ENCODE measurements at regions not wholly inside any gene's neighbourhood (a gene's known extent, or its start where the extent isn't known, plus 50 kb on each side); places are given as distances from the start of the nearest gene placed in this dataset.

DNA sequence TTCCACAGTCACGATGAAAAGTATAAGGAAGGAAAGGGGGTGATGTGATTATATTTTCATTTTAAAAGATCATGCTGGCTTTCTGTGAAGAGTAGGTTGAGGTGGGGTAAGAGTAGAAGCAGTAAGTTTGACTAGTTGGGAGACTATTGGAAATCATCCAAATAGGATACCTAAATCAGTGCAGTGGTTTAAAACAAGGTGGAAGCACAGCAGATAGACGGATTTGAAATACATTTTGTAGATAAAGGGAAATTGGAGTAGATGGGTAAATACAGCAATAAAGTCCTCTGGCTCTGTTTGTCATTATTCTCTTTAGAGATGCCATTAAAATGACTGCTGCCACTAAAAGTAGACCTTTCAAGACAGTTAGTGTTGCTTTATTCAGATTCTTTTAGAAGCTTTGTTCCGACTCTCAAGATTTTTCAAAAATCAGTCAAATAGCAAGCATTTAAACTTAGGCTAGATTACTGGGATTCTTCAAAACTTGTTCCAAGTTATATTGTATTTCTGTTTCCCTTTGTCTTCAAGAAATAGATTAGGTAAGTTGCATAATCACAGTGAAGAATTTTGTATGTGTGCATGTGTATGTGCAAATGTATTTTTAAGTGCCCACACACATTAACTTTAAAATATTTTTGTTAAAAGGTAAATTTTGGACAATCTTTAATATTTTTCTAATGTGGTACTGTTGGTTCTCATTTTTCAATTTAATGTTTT lies 61.7 kb upstream of the DTNA start:
- Mint-ChIP-seq H3K4me1 (peaks cover 31% of the 10 kb centered on the region), H3K27me3 (ENCODE audit: insufficient read depth, low read depth, poor library complexity) (peaks cover 2% of the 10 kb centered on the region), H3K4me3 (no peak overlapping the region), H3K9me3 (no peaks in the 10 kb centered on the region), H3K27ac (no peak overlapping the region), H3K36me3 (ENCODE audit: low read depth) (no peaks in the 10 kb centered on the region)
- Histone ChIP-seq H3K4me3 (no peak overlapping the region), H3K27me3 (ENCODE audit: insufficient read depth) (no peaks in the 10 kb centered on the region), H2AFZ (no peak overlapping the region), H3K4me2 (no peak overlapping the region), H3K36me3 (ENCODE audit: insufficient read depth) (no peaks in the 10 kb centered on the region), H3K27ac (ENCODE audit: low read depth) (no peak overlapping the region), H3F3A (replicated peaks; ENCODE audit: low read depth) (no peaks in the 10 kb centered on the region), H4K20me1 (replicated peaks; ENCODE audit: insufficient read depth) (no peaks in the 10 kb centered on the region), H3K4me1 (ENCODE audit: insufficient read depth) (peaks cover 20% of the 10 kb centered on the region), H3K79me2 (replicated peaks; ENCODE audit: insufficient read depth) (no peaks in the 10 kb centered on the region), H3K9me2 (ENCODE audit: insufficient read depth) (no peaks in the 10 kb centered on the region)
- no peak for DNase-seq (ENCODE audit: low spot score)
- TF ChIP-seq EZH2 (IDR thresholded peaks at IDR 0.05; ENCODE audit: low read depth, unreplicated experiment) (no peak), CTCF (conservative IDR thresholded peaks at IDR 0.05; ENCODE audit: low read depth in 2 of 2) (no peak), ZNF114 (CRISPR knock-in tag; IDR thresholded peaks at IDR 0.05) (no peak), JUNB (IDR thresholded peaks at IDR 0.05; ENCODE audit: unreplicated experiment) (no peak), ZNF331 (CRISPR knock-in tag; IDR thresholded peaks at IDR 0.05; ENCODE audit: low read depth) (no peak), CREB1 (CRISPR knock-in tag; IDR thresholded peaks at IDR 0.05; ENCODE audit: low read depth) (no peak), EZH2phosphoT487 (IDR thresholded peaks at IDR 0.05; ENCODE audit: unreplicated experiment) (no peak), NANOG (IDR thresholded peaks at IDR 0.05; ENCODE audit: borderline replicate concordance) (no peak), POLR2AphosphoS5 (IDR thresholded peaks at IDR 0.05; ENCODE audit: low read depth) (no peak), STAT1 (IDR thresholded peaks at IDR 0.05; ENCODE audit: unreplicated experiment) (no peak)
- TF ChIP-seq, protein P1, sequence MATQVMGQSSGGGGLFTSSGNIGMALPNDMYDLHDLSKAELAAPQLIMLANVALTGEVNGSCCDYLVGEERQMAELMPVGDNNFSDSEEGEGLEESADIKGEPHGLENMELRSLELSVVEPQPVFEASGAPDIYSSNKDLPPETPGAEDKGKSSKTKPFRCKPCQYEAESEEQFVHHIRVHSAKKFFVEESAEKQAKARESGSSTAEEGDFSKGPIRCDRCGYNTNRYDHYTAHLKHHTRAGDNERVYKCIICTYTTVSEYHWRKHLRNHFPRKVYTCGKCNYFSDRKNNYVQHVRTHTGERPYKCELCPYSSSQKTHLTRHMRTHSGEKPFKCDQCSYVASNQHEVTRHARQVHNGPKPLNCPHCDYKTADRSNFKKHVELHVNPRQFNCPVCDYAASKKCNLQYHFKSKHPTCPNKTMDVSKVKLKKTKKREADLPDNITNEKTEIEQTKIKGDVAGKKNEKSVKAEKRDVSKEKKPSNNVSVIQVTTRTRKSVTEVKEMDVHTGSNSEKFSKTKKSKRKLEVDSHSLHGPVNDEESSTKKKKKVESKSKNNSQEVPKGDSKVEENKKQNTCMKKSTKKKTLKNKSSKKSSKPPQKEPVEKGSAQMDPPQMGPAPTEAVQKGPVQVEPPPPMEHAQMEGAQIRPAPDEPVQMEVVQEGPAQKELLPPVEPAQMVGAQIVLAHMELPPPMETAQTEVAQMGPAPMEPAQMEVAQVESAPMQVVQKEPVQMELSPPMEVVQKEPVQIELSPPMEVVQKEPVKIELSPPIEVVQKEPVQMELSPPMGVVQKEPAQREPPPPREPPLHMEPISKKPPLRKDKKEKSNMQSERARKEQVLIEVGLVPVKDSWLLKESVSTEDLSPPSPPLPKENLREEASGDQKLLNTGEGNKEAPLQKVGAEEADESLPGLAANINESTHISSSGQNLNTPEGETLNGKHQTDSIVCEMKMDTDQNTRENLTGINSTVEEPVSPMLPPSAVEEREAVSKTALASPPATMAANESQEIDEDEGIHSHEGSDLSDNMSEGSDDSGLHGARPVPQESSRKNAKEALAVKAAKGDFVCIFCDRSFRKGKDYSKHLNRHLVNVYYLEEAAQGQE (IDR thresholded peaks at IDR 0.05; ENCODE audit: unreplicated experiment), result no peak
- TF ChIP-seq, protein P2, sequence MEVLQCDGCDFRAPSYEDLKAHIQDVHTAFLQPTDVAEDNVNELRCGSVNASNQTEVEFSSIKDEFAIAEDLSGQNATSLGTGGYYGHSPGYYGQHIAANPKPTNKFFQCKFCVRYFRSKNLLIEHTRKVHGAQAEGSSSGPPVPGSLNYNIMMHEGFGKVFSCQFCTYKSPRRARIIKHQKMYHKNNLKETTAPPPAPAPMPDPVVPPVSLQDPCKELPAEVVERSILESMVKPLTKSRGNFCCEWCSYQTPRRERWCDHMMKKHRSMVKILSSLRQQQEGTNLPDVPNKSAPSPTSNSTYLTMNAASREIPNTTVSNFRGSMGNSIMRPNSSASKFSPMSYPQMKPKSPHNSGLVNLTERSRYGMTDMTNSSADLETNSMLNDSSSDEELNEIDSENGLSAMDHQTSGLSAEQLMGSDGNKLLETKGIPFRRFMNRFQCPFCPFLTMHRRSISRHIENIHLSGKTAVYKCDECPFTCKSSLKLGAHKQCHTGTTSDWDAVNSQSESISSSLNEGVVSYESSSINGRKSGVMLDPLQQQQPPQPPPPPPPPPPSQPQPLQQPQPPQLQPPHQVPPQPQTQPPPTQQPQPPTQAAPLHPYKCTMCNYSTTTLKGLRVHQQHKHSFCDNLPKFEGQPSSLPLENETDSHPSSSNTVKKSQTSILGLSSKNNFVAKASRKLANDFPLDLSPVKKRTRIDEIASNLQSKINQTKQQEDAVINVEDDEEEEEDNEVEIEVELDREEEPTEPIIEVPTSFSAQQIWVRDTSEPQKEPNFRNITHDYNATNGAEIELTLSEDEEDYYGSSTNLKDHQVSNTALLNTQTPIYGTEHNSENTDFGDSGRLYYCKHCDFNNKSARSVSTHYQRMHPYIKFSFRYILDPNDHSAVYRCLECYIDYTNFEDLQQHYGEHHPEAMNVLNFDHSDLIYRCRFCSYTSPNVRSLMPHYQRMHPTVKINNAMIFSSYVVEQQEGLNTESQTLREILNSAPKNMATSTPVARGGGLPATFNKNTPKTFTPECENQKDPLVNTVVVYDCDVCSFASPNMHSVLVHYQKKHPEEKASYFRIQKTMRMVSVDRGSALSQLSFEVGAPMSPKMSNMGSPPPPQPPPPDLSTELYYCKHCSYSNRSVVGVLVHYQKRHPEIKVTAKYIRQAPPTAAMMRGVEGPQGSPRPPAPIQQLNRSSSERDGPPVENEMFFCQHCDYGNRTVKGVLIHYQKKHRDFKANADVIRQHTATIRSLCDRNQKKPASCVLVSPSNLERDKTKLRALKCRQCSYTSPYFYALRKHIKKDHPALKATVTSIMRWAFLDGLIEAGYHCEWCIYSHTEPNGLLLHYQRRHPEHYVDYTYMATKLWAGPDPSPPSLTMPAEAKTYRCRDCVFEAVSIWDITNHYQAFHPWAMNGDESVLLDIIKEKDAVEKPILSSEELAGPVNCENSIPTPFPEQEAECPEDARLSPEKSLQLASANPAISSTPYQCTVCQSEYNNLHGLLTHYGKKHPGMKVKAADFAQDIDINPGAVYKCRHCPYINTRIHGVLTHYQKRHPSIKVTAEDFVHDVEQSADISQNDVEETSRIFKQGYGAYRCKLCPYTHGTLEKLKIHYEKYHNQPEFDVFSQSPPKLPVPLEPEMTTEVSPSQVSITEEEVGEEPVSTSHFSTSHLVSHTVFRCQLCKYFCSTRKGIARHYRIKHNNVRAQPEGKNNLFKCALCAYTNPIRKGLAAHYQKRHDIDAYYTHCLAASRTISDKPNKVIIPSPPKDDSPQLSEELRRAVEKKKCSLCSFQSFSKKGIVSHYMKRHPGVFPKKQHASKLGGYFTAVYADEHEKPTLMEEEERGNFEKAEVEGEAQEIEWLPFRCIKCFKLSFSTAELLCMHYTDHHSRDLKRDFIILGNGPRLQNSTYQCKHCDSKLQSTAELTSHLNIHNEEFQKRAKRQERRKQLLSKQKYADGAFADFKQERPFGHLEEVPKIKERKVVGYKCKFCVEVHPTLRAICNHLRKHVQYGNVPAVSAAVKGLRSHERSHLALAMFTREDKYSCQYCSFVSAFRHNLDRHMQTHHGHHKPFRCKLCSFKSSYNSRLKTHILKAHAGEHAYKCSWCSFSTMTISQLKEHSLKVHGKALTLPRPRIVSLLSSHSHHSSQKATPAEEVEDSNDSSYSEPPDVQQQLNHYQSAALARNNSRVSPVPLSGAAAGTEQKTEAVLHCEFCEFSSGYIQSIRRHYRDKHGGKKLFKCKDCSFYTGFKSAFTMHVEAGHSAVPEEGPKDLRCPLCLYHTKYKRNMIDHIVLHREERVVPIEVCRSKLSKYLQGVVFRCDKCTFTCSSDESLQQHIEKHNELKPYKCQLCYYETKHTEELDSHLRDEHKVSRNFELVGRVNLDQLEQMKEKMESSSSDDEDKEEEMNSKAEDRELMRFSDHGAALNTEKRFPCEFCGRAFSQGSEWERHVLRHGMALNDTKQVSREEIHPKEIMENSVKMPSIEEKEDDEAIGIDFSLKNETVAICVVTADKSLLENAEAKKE (CRISPR knock-in tag; IDR thresholded peaks at IDR 0.05), result no peak
- TF ChIP-seq, protein P3, sequence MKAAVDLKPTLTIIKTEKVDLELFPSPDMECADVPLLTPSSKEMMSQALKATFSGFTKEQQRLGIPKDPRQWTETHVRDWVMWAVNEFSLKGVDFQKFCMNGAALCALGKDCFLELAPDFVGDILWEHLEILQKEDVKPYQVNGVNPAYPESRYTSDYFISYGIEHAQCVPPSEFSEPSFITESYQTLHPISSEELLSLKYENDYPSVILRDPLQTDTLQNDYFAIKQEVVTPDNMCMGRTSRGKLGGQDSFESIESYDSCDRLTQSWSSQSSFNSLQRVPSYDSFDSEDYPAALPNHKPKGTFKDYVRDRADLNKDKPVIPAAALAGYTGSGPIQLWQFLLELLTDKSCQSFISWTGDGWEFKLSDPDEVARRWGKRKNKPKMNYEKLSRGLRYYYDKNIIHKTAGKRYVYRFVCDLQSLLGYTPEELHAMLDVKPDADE (IDR thresholded peaks at IDR 0.05), result no peak
- no peak for ATAC-seq

Measured in GM23338 (cell line).